ENCODE measurements at regions not wholly inside any gene's neighbourhood (a gene's known extent, or its start where the extent isn't known, plus 50 kb on each side); places are given as distances from the start of the nearest gene placed in this dataset.

GRCh38 chr2:74744731-74745515 is 89.0 kb upstream of the HK2 start:
- TF ChIP-seq POLR2A (IDR thresholded peaks at IDR 0.05) (no peak), CTCF (IDR thresholded peaks at IDR 0.05) (no peak)
